ENCODE measurements at regions not wholly inside any gene's neighbourhood (a gene's known extent, or its start where the extent isn't known, plus 50 kb on each side); places are given as distances from the start of the nearest gene placed in this dataset.

DNA sequence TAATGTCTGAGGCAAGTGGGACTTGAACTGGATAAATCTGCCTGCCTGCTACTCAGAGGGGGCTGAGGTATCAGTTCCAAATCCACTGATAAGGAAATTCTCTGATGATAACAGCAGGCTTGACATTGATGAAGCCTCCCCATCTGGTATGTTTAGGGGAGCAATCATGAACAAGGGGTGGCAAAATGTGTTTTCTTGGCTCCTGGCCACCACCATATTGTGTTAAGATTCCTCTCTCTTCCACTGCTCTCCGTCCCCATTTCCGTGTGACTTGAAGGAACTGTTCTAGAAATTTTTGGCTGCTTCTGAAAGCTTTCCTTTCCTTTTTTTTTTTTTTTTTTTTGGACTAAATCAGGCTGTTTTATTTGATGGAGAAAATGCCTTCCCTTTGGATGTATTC lies 335.3 kb upstream of the NRSN1 start:
- TF ChIP-seq, protein P1, sequence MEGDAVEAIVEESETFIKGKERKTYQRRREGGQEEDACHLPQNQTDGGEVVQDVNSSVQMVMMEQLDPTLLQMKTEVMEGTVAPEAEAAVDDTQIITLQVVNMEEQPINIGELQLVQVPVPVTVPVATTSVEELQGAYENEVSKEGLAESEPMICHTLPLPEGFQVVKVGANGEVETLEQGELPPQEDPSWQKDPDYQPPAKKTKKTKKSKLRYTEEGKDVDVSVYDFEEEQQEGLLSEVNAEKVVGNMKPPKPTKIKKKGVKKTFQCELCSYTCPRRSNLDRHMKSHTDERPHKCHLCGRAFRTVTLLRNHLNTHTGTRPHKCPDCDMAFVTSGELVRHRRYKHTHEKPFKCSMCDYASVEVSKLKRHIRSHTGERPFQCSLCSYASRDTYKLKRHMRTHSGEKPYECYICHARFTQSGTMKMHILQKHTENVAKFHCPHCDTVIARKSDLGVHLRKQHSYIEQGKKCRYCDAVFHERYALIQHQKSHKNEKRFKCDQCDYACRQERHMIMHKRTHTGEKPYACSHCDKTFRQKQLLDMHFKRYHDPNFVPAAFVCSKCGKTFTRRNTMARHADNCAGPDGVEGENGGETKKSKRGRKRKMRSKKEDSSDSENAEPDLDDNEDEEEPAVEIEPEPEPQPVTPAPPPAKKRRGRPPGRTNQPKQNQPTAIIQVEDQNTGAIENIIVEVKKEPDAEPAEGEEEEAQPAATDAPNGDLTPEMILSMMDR (IDR thresholded peaks at IDR 0.05; ENCODE audit: low read length): no peak
- TF ChIP-seq EZH2 (IDR thresholded peaks at IDR 0.05; ENCODE audit: borderline replicate concordance, low read length): no peak

All from OCI-LY1 (cell line).